ENCODE measurements at regions not wholly inside any gene's neighbourhood (a gene's known extent, or its start where the extent isn't known, plus 50 kb on each side); places are given as distances from the start of the nearest gene placed in this dataset.

DNA sequence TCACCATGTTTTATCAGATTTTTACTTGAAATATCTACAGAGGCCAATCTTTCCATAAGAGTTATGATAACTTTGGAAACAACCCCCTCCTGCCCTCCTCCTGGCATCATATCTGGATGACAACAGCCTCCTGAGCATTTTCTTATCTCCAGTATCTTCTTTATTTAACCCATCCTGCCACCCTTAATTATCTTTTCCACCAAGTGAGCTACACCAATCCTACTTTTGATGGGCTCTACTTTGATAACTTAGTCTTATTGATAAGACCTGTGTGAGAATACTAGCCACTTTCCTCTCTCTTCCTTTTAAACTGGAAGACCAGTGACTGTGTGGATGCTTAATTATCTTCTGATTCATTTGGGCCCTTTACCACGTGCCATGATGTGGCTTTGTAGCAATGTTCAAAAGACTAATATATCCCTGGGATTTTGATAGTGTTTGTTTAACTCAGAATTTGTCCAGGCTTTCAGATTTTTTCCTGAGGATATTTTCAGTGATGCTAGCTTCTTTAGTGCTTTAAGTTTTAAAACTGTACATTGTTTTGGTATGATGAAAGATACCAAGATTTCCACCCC is 330.1 kb upstream of the GIMD1 start:
- ChIA-PET CTCF (no interaction called here), POLR2A (no interaction called here)
- H3K4me1 ChIP-seq (ENCODE audit: control insufficient read depth, insufficient read depth, low read length), result no peaks in the 10 kb centered on the region
- no peak overlapping the region for H3K27ac ChIP-seq (ENCODE audit: low read length)
- DNase-seq (ENCODE audit: low read depth, low spot score) (no peak), ATAC-seq (no peak)
- H3K9me3 ChIP-seq (ENCODE audit: control insufficient read depth, insufficient read depth, low read depth, low read length), result no peaks in the 10 kb centered on the region
- TF ChIP-seq SIN3A (IDR thresholded peaks at IDR 0.05; ENCODE audit: borderline replicate concordance, insufficient read depth, low read depth, low read length) (no peak), POLR2AphosphoS5 (IDR thresholded peaks at IDR 0.05; ENCODE audit: low read depth, low read length) (no peak), REST (IDR thresholded peaks at IDR 0.05; ENCODE audit: insufficient read depth in 1 of 2, low read depth in 2 of 2, low read length in 1 of 2) (no peak), CTCF (IDR thresholded peaks at IDR 0.05) (no peak), TCF7L2 (IDR thresholded peaks at IDR 0.05; ENCODE audit: low read depth, low read length) (no peak)
- no peaks in the 10 kb centered on the region for H3K36me3 ChIP-seq (ENCODE audit: control insufficient read depth, insufficient read depth, low read length)
- no peak overlapping the region for H3K4me3 ChIP-seq (ENCODE audit: low read depth in 2 of 2, low read length in 2 of 2)
- intact Hi-C loops (cut with micrococcal nuclease; ENCODE audit: unreplicated experiment), result no loop called here
- H3K27me3 ChIP-seq (ENCODE audit: control insufficient read depth, insufficient read depth, low read length), result no peaks in the 10 kb centered on the region
- BruUV-seq (replicated peaks), result no TSS peak
- in situ Hi-C loops (cut with HindIII; ENCODE audit: low pct_unique_long_range_greater_than_20kb, low sequenced_read_pairs), result no loop called here

DNA sequence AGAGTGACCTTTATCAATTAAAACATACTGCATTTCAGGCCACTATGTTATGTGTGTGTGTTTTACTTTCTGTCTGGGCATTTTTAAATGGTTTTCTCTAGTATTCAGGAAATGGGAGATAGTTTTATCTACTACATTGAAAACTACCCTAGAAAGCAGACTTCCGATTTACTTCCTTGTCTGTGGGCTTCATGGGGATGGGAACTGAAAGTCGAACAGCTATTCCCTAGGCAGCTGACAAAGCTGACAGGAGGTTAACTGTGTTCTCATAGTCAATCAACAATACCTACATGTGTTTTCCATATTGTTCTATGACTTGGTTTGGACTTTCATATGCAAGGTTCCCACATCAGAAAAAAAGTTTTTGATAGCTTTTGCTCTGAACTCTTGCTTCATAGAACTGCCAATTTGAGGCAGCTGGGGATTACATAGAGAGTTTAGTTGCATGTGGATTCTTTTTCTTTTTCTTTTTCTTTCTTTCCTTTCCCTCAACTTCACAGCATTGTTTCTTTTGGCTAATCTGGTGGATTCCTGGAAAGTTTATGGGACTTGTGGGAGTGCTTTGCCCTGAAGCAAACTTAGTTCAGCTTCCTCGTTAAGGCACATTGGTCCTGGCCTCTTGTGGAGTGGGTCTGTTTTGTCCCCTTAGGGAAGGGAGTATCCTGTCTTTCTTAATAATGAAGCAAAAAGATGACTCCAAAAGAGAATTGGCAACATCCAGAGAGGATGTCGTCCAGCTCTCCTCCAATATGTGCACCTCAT is 327.1 kb upstream of the GIMD1 start:
- ATAC-seq (no peak), DNase-seq (ENCODE audit: low read depth, low spot score) (no peak)
- Histone ChIP-seq H3K9me3 (ENCODE audit: control insufficient read depth, insufficient read depth, low read depth, low read length) (no peaks in the 10 kb centered on the region), H3K4me3 (ENCODE audit: low read depth in 2 of 2, low read length in 2 of 2) (no peak overlapping the region), H3K27me3 (ENCODE audit: control insufficient read depth, insufficient read depth, low read length) (no peaks in the 10 kb centered on the region), H3K36me3 (ENCODE audit: control insufficient read depth, insufficient read depth, low read length) (no peaks in the 10 kb centered on the region), H3K27ac (ENCODE audit: low read length) (no peak overlapping the region), H3K4me1 (ENCODE audit: control insufficient read depth, insufficient read depth, low read length) (no peaks in the 10 kb centered on the region)
- no peak for TF ChIP-seq TCF7L2 (IDR thresholded peaks at IDR 0.05; ENCODE audit: low read depth, low read length)
- TF ChIP-seq REST (IDR thresholded peaks at IDR 0.05; ENCODE audit: insufficient read depth in 1 of 2, low read depth in 2 of 2, low read length in 1 of 2), result no peak
- TF ChIP-seq CTCF (IDR thresholded peaks at IDR 0.05), result no peak
- TF ChIP-seq POLR2AphosphoS5 (IDR thresholded peaks at IDR 0.05; ENCODE audit: low read depth, low read length), result no peak
- no peak for TF ChIP-seq SIN3A (IDR thresholded peaks at IDR 0.05; ENCODE audit: borderline replicate concordance, insufficient read depth, low read depth, low read length)
- no TSS peak for BruUV-seq (replicated peaks)
- ChIA-PET CTCF (no interaction called here), POLR2A (no interaction called here)
- intact Hi-C loops (cut with micrococcal nuclease; ENCODE audit: unreplicated experiment) (no loop called here), in situ Hi-C loops (cut with HindIII; ENCODE audit: low pct_unique_long_range_greater_than_20kb, low sequenced_read_pairs) (no loop called here)

All from Panc1 (cell line).